ENCODE measurements at regions not wholly inside any gene's neighbourhood (a gene's known extent, or its start where the extent isn't known, plus 50 kb on each side); places are given as distances from the start of the nearest gene placed in this dataset.

DNA sequence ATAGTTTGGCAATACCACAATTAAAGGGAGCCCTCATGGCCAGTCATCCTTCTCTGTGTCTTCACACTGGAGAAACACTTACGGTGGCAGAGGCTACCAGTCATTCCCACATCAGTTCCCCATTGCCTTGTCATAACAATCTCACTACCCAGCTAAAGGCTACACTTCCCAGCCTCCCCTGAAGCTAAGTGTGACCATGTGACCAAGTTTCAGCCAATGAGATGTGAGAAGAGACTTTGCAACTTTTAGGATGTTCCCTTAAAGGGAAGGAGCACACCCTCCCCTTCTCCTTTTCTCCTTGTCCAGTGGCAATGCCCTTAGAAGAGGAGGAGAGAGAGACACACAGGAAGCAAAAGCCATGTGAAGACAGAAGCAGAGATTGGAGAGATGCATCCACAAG is 89.0 kb upstream of the RAB12 start:
- TF ChIP-seq POLR2A (IDR thresholded peaks at IDR 0.05; ENCODE audit: low read depth, low read length), result no peak
- TF ChIP-seq, protein P1, sequence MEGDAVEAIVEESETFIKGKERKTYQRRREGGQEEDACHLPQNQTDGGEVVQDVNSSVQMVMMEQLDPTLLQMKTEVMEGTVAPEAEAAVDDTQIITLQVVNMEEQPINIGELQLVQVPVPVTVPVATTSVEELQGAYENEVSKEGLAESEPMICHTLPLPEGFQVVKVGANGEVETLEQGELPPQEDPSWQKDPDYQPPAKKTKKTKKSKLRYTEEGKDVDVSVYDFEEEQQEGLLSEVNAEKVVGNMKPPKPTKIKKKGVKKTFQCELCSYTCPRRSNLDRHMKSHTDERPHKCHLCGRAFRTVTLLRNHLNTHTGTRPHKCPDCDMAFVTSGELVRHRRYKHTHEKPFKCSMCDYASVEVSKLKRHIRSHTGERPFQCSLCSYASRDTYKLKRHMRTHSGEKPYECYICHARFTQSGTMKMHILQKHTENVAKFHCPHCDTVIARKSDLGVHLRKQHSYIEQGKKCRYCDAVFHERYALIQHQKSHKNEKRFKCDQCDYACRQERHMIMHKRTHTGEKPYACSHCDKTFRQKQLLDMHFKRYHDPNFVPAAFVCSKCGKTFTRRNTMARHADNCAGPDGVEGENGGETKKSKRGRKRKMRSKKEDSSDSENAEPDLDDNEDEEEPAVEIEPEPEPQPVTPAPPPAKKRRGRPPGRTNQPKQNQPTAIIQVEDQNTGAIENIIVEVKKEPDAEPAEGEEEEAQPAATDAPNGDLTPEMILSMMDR (IDR thresholded peaks at IDR 0.05; ENCODE audit: extremely low read depth in 1 of 2, insufficient read depth in 1 of 2, low read depth in 1 of 2, low read length in 2 of 2), result no peak
- no peak for TF ChIP-seq EZH2 (IDR thresholded peaks at IDR 0.05; ENCODE audit: borderline replicate concordance, low read depth, low read length, severe bottlenecking)
- TF ChIP-seq POLR2AphosphoS5 (IDR thresholded peaks at IDR 0.05; ENCODE audit: insufficient read depth, low read depth, low read length), result no peak
